Dermis blood vessel endothelial cell (primary cell): ENCODE measurements at regions not wholly inside any gene's neighbourhood (a gene's known extent, or its start where the extent isn't known, plus 50 kb on each side); places are given as distances from the start of the nearest gene placed in this dataset.
A peak's percentile ranks its signal among the peaks of the same experiment; 100 is the strongest.

Source experiments
- DNase-seq: peaks from one replicate; pipeline ENCODE4 v3.0.0; 2010

- DNase-seq, result no peak
Measured at GRCh38 chr14:100469632-100470522, 117.3 kb downstream of the BEGAIN start.

- no peak for DNase-seq
Measured at GRCh38 chr14:100470523-100470897, 116.7 kb downstream of the BEGAIN start.

GRCh38 chr14:100471441-100472093 is 115.7 kb downstream of the BEGAIN start:
- no peak for DNase-seq

GRCh38 chr14:100472094-100472455 is 115.1 kb downstream of the BEGAIN start:
- no peak for DNase-seq

- no peak for DNase-seq
Measured at GRCh38 chr14:100472491-100472890, 114.7 kb downstream of the BEGAIN start.

- no peak for DNase-seq
Measured at GRCh38 chr14:100473249-100473648, 114.0 kb downstream of the BEGAIN start.

- no peak for DNase-seq
Measured at GRCh38 chr14:100474196-100474595, 113.0 kb downstream of the BEGAIN start.

- no peak for DNase-seq
Measured at GRCh38 chr14:100475268-100475667, 111.9 kb downstream of the BEGAIN start.

- DNase-seq, result peak; percentile 3
Measured at GRCh38 chr14:100476012-100476822, 111.0 kb downstream of the BEGAIN start.

GRCh38 chr14:100484531-100485267 is 102.5 kb downstream of the BEGAIN start:
- DNase-seq, result no peak

GRCh38 chr14:100486025-100486828 is 101.0 kb downstream of the BEGAIN start:
- DNase-seq, result peak; percentile 77
